GM13976 (cell line): ENCODE measurements at regions not wholly inside any gene's neighbourhood (a gene's known extent, or its start where the extent isn't known, plus 50 kb on each side); places are given as distances from the start of the nearest gene placed in this dataset.

ENCODE experiments used
- DNase-seq: peaks from one replicate; pipeline ENCODE4 v3.0.0; 2012; ENCODE audit warnings: low spot score
- CTCF ChIP-seq: IDR thresholded peaks from 2 replicates; pipeline ENCODE4 v1.5.1; 2012; ENCODE audit warnings: borderline replicate concordance, mild to moderate bottlenecking; ENCODE audit not compliant: insufficient read depth; ENCODE audit errors: extremely low read depth, missing control alignments, control extremely low read depth
- in situ Hi-C: fragments of 300-500 bp; cut with MboI; formaldehyde crosslinking; loops from one replicate; pipeline ENCODE4 v1.12.0; 2022; ENCODE audit warnings: low sequenced_read_pairs, mixed read lengths, inconsistent platforms; ENCODE audit not compliant: unreplicated experiment

- DNase-seq: no peak
- TF ChIP-seq CTCF: no peak
- in situ Hi-C loops: no loop called here
These were observed 749.4 kb downstream of the UQCRFS1 start for GRCh38 chr19:28463493-28464053.

- no peak for TF ChIP-seq CTCF
- DNase-seq: no peak
- in situ Hi-C loops: no loop called here
These were observed 755.3 kb downstream of the UQCRFS1 start for GRCh38 chr19:28457620-28458019.

- no peak for TF ChIP-seq CTCF
- no peak for DNase-seq
- in situ Hi-C loops: no loop called here
These were observed 756.1 kb downstream of the UQCRFS1 start for GRCh38 chr19:28456708-28457320.

GRCh38 chr19:28456252-28456651, 756.7 kb downstream of the UQCRFS1 start:
- no peak for TF ChIP-seq CTCF
- in situ Hi-C loops: no loop called here
- no peak for DNase-seq

- no peak for TF ChIP-seq CTCF
- DNase-seq: no peak
- in situ Hi-C loops: no loop called here
These were observed 758.9 kb downstream of the UQCRFS1 start for GRCh38 chr19:28454083-28454482.

GRCh38 chr19:28453420-28453819, 759.5 kb downstream of the UQCRFS1 start:
- DNase-seq: no peak
- in situ Hi-C loops: no loop called here
- no peak for TF ChIP-seq CTCF
